PC-3 (cell line): ENCODE measurements at regions not wholly inside any gene's neighbourhood (a gene's known extent, or its start where the extent isn't known, plus 50 kb on each side); places are given as distances from the start of the nearest gene placed in this dataset.

ENCODE experiments used
- ATAC-seq: fragments of 200-7000 bp; cut with Tn5 transposase; 2 replicates; pipeline ENCODE4 v1.9.1; 2020; ENCODE audit warnings: mild to moderate bottlenecking, moderate library complexity
- BruUV-seq: library from RNA; stranded (reverse); fragments of 400-500 nt; replicated peaks from 2 replicates; lab custom pipeline; 2021; lab: Mats Ljungman, UMichigan
- CTCF ChIA-PET: fragments of 300-600 bp; sonication (Branson Sonifier 250); formaldehyde crosslinking; loops from one replicate; lab custom pipeline; 2022; ENCODE audit warnings: antibody characterized with exemption; lab: Charles Lee
- POLR2A ChIA-PET: fragments of 300-600 bp; sonication (Branson Sonifier 250); formaldehyde crosslinking; loops from one replicate; lab custom pipeline; 2022; ENCODE audit warnings: antibody characterized with exemption; ENCODE audit not compliant: unreplicated experiment; lab: Charles Lee
- DNase-seq: peaks from one replicate; pipeline ENCODE4 v3.0.0-alpha.2; 2015
- H2AFZ ChIP-seq: fragments of 300-600 bp; sonication (generic); 2 replicates; pipeline ENCODE4 v1.6.0; 2016; ENCODE audit warnings: antibody characterized with exemption, low read length
- H3F3A ChIP-seq: fragments of 300-600 bp; sonication (generic); one replicate; pipeline ENCODE4 v1.6.0; 2017; ENCODE audit warnings: antibody characterized with exemption, low read length, control low read depth, mild to moderate bottlenecking; ENCODE audit not compliant: unreplicated experiment
- H3K27ac ChIP-seq: fragments of 300-600 bp; sonication (generic); 2 replicates; pipeline ENCODE4 v1.5.1; 2016; ENCODE audit warnings: mild to moderate bottlenecking, low read length
- H3K27me3 ChIP-seq: fragments of 300-600 bp; sonication (generic); 2 replicates; pipeline ENCODE4 v1.6.1; 2016; ENCODE audit warnings: low read length, mixed read lengths
- H3K36me3 ChIP-seq: fragments of 300-600 bp; sonication (generic); 2 replicates; pipeline ENCODE4 v1.6.1; 2016; ENCODE audit warnings: low read depth, mixed run types, low read length, mixed read lengths
- H3K4me1 ChIP-seq: fragments of 300-600 bp; sonication (generic); 2 replicates; pipeline ENCODE4 v1.5.1; 2016; ENCODE audit warnings: low read length; ENCODE audit not compliant: insufficient read depth
- H3K4me2 ChIP-seq: fragments of 300-600 bp; sonication (generic); 2 replicates; pipeline ENCODE4 v1.6.0; 2016; ENCODE audit warnings: low read length
- H3K4me3 ChIP-seq: fragments of 300-600 bp; sonication (generic); 2 replicates; pipeline ENCODE4 v1.5.1; 2016; ENCODE audit warnings: mild to moderate bottlenecking, low read length, mixed read lengths
- H3K79me2 ChIP-seq: fragments of 300-600 bp; sonication (generic); 2 replicates; pipeline ENCODE4 v1.6.1; 2017; ENCODE audit warnings: low read length, mixed read lengths
- H3K9ac ChIP-seq: fragments of 300-600 bp; sonication (generic); 2 replicates; pipeline ENCODE4 v1.6.0; 2016; ENCODE audit warnings: mild to moderate bottlenecking, low read length
- H3K9me2 ChIP-seq: fragments of 300-600 bp; sonication (generic); replicated peaks from 2 replicates; pipeline ENCODE4 v1.6.1; 2016; ENCODE audit warnings: mixed run types, low read length, mixed read lengths
- H3K9me3 ChIP-seq: fragments of 300-600 bp; sonication (generic); 2 replicates; pipeline ENCODE4 v1.6.1; 2016; ENCODE audit warnings: low read length, mixed read lengths
- H4K20me1 ChIP-seq: fragments of 300-600 bp; sonication (generic); 2 replicates; pipeline ENCODE4 v1.6.1; 2016; ENCODE audit warnings: low read length, mixed read lengths
- EZH2 ChIP-seq: fragments of 300-600 bp; sonication (generic); IDR thresholded peaks from one replicate; pipeline ENCODE4 v1.6.1; 2017; ENCODE audit warnings: antibody characterized with exemption, mild to moderate bottlenecking, low read length; ENCODE audit not compliant: unreplicated experiment
- EZH2phosphoT487 ChIP-seq: fragments of 300-600 bp; sonication (generic); IDR thresholded peaks from 2 replicates; pipeline ENCODE4 v1.6.1; 2018; ENCODE audit warnings: mild to moderate bottlenecking, antibody characterized with exemption, low read length, borderline replicate concordance
- intact Hi-C: fragments of 100-400 bp; cut with micrococcal nuclease; formaldehyde crosslinking; loops from 2 replicates; pipeline ENCODE4 v1.9.0; 2023
- TF ChIP-seq, protein P1 (sequence below): fragments of 300-600 bp; sonication (generic); conservative IDR thresholded peaks from 2 replicates; pipeline ENCODE4 v1.5.1; 2017; ENCODE audit warnings: antibody characterized with exemption, low read depth, mild to moderate bottlenecking, low read length

DNA sequence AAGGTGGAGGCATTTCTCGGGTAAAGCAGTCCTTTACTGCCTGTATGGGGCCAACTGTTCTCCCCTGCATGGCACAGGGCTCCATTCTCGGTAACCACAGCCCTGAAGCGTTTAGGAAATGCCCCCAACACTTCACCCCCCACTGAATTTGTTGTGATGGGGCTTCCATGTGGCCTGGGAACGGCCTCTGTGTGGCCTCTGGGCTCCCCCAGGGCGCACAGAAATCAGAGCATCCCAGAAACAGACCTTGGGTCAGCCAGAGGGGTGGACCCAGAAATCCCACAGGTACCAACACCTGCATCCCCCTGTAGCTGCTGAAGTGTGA lies 153.7 kb upstream of the VSTM2B start:
- H4K20me1 ChIP-seq = no peaks in the 10 kb centered on the region

DNA sequence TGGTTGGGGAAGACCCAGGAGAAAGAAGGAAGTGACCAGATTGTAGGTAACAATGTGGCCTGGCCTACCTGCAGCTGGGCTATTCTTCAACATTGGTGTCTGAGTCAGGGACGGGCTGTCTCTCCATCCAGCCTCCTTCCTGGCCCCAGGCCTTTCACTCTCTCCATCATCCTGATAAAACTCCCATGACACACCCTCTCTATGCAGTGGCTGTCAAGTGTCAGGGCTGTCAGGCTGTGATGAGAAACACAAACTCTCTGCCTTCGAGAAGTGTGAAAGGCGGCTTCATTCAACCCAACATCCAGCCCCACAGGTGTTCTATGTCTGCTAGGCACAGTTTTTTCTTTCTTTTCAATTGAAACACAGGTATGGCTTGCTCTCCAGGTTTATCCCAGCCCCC lies 153.3 kb upstream of the VSTM2B start:
- DNase-seq (no peak), ATAC-seq (no peak)
- TF ChIP-seq, protein P1, sequence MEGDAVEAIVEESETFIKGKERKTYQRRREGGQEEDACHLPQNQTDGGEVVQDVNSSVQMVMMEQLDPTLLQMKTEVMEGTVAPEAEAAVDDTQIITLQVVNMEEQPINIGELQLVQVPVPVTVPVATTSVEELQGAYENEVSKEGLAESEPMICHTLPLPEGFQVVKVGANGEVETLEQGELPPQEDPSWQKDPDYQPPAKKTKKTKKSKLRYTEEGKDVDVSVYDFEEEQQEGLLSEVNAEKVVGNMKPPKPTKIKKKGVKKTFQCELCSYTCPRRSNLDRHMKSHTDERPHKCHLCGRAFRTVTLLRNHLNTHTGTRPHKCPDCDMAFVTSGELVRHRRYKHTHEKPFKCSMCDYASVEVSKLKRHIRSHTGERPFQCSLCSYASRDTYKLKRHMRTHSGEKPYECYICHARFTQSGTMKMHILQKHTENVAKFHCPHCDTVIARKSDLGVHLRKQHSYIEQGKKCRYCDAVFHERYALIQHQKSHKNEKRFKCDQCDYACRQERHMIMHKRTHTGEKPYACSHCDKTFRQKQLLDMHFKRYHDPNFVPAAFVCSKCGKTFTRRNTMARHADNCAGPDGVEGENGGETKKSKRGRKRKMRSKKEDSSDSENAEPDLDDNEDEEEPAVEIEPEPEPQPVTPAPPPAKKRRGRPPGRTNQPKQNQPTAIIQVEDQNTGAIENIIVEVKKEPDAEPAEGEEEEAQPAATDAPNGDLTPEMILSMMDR = no peak
- H3K4me2 ChIP-seq = no peak overlapping the region
- BruUV-seq = no TSS peak
- no peak overlapping the region for H3K9ac ChIP-seq
- peaks cover 17% of the 10 kb centered on the region for H3K27me3 ChIP-seq
- H3K4me1 ChIP-seq = no peaks in the 10 kb centered on the region
- H3K9me3 ChIP-seq = no peaks in the 10 kb centered on the region
- ChIA-PET POLR2A (no interaction called here), CTCF (no interaction called here)
- no peak overlapping the region for H3K4me3 ChIP-seq
- H2AFZ ChIP-seq = no peak overlapping the region
- H4K20me1 ChIP-seq = no peaks in the 10 kb centered on the region
- H3K79me2 ChIP-seq = no peaks in the 10 kb centered on the region
- no peaks in the 10 kb centered on the region for H3K36me3 ChIP-seq
- H3K27ac ChIP-seq = no peak overlapping the region
- intact Hi-C loops = no loop called here
- H3F3A ChIP-seq = no peaks in the 10 kb centered on the region
- no peaks in the 10 kb centered on the region for H3K9me2 ChIP-seq

More for the DNA sequence above, 153.7 kb upstream of the VSTM2B start:
- no peak overlapping the region for H2AFZ ChIP-seq
- CTCF ChIA-PET = no interaction called here
- DNase-seq (no peak), ATAC-seq (no peak)
- H3K4me1 ChIP-seq = no peaks in the 10 kb centered on the region
- no peak overlapping the region for H3K27ac ChIP-seq
- BruUV-seq = no TSS peak
- POLR2A ChIA-PET = no interaction called here
- no peaks in the 10 kb centered on the region for H3K79me2 ChIP-seq
- H3K27me3 ChIP-seq = peaks cover 18% of the 10 kb centered on the region
- H3K9me3 ChIP-seq = no peaks in the 10 kb centered on the region
- TF ChIP-seq, protein P1 = no peak
- TF ChIP-seq EZH2 (no peak), EZH2phosphoT487 (no peak)
- H3F3A ChIP-seq = no peaks in the 10 kb centered on the region
- H3K9me2 ChIP-seq = no peaks in the 10 kb centered on the region
- intact Hi-C loops = no loop called here
- no peak overlapping the region for H3K4me3 ChIP-seq
- H3K4me2 ChIP-seq = no peak overlapping the region
- H3K36me3 ChIP-seq = no peaks in the 10 kb centered on the region
- no peak overlapping the region for H3K9ac ChIP-seq

DNA sequence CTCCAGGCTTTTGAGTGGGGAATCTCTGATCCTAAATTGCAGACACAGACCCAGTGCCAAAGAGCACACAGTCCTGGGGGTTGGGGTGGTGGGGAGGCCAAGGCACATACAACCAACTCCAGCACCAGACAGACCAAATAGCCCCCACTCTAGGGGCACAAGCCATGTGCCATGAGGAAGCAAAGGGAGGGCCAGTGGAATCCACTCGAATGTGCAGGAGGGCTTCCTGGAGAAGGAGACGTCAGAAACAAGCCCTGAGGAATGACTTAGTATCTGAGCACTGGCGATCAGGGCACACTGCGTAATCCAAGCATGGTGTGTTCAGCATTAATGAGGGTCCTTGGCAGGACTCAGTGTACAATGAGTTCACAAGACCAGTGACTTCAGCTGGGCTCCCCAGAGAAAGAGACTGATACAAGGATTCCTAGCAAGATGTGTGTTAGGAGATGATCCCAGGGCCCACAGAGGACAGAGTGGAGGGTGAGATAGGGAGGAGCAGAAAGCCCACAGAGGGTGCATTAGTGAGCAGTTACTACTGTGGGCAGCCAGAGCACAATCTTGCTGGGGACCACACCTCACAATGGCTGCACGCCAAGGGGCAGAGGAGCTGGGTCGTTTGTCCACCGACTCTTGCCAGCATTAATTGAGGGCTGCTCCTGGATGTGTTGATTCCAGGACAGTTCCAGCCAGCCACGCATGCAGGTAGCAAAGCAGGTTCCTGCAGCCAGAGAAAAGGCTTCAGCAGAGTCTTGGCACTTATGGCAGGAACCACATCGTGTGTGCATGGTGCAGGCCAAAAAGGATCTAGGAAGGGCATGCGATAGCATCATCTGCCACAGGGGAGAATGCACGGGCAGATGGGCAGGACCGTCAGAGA lies 152.6 kb upstream of the VSTM2B start:
- Histone ChIP-seq H3K27ac (no peak overlapping the region), H3K27me3 (peaks cover 11% of the 10 kb centered on the region), H3K79me2 (no peaks in the 10 kb centered on the region), H3K9me3 (no peaks in the 10 kb centered on the region), H3K4me3 (no peak overlapping the region), H3K4me2 (no peak overlapping the region), H3F3A (no peaks in the 10 kb centered on the region), H3K36me3 (no peaks in the 10 kb centered on the region), H3K4me1 (no peaks in the 10 kb centered on the region), H4K20me1 (no peaks in the 10 kb centered on the region), H3K9me2 (no peaks in the 10 kb centered on the region), H3K9ac (no peak overlapping the region), H2AFZ (no peak overlapping the region)
- intact Hi-C loops = no loop called here
- ATAC-seq (no peak), DNase-seq (no peak)
- ChIA-PET CTCF (no interaction called here), POLR2A (no interaction called here)
- BruUV-seq = no TSS peak
- no peak for TF ChIP-seq EZH2
- no peak for TF ChIP-seq EZH2phosphoT487
- TF ChIP-seq, protein P1 = no peak
